GM23338 (cell line): ENCODE measurements at regions not wholly inside any gene's neighbourhood (a gene's known extent, or its start where the extent isn't known, plus 50 kb on each side); places are given as distances from the start of the nearest gene placed in this dataset.

Experiments used
- CTCF ChIP-seq, 2 experiments: fragments of 200-600 bp in 1 of 2; sonication (generic) in 1 of 2; conservative IDR thresholded peaks; 2 replicates each; pipeline versions ENCODE4 v1.5.1 to v1.6.1; 2016 to 2017; ENCODE audit warnings: antibody characterized with exemption in 2 of 2, low read depth in 2 of 2, mild to moderate bottlenecking in 2 of 2, moderate library complexity in 1 of 2
- EZH2 ChIP-seq: fragments of 200-600 bp; sonication (generic); IDR thresholded peaks from one replicate; pipeline ENCODE4 v1.8.0; 2017; ENCODE audit warnings: antibody characterized with exemption, mild to moderate bottlenecking, low read depth; ENCODE audit not compliant: unreplicated experiment

- no peak for TF ChIP-seq EZH2
- TF ChIP-seq CTCF (conservative IDR thresholded peaks at IDR 0.05; ENCODE audit: low read depth in 2 of 2): no peak
These were observed 166.8 kb downstream of the NNT start for GRCh38 chr5:43769571-43770355.
